Ishikawa (cell line): ENCODE measurements at regions not wholly inside any gene's neighbourhood (a gene's known extent, or its start where the extent isn't known, plus 50 kb on each side); places are given as distances from the start of the nearest gene placed in this dataset.

Experiments
- CEBPB ChIP-seq: IDR thresholded peaks from 2 replicates; pipeline ENCODE4 v1.6.1; 2012
- CREB1 ChIP-seq: IDR thresholded peaks from 2 replicates; pipeline ENCODE4 v1.6.1; 2012; ENCODE audit warnings: low read depth
- EGR1 ChIP-seq: IDR thresholded peaks from 2 replicates; pipeline ENCODE4 v1.6.1; 2012
- EP300 ChIP-seq: IDR thresholded peaks from 2 replicates; pipeline ENCODE4 v1.6.1; 2012; ENCODE audit warnings: borderline replicate concordance
- FOXM1 ChIP-seq: IDR thresholded peaks from 2 replicates; pipeline ENCODE4 v1.6.1; 2012; ENCODE audit warnings: low read depth, borderline replicate concordance
- NFIC ChIP-seq: IDR thresholded peaks from 2 replicates; pipeline ENCODE4 v1.6.1; 2012
- RAD21 ChIP-seq: IDR thresholded peaks from 2 replicates; pipeline ENCODE4 v1.6.1; 2012; ENCODE audit warnings: low read depth
- REST ChIP-seq: IDR thresholded peaks from 2 replicates; pipeline ENCODE4 v1.6.1; 2012; ENCODE audit warnings: low read depth, mild to moderate bottlenecking
- TAF1 ChIP-seq: IDR thresholded peaks from 2 replicates; pipeline ENCODE4 v1.6.1; 2012; ENCODE audit warnings: low read depth, mild to moderate bottlenecking
- TCF12 ChIP-seq: IDR thresholded peaks from 2 replicates; pipeline ENCODE4 v1.6.1; 2012; ENCODE audit warnings: low read depth
- TEAD4 ChIP-seq: IDR thresholded peaks from 2 replicates; pipeline ENCODE4 v1.6.1; 2012
- YY1 ChIP-seq: IDR thresholded peaks from 2 replicates; pipeline ENCODE4 v1.6.1; 2012; ENCODE audit warnings: low read depth
- ZBTB7A ChIP-seq: IDR thresholded peaks from 2 replicates; pipeline ENCODE4 v1.6.1; 2012; ENCODE audit warnings: low read depth
- TF ChIP-seq, protein P1 (sequence below): IDR thresholded peaks from 2 replicates; pipeline ENCODE4 v1.6.1; 2012
- TF ChIP-seq, protein P2 (sequence below): IDR thresholded peaks from 2 replicates; pipeline ENCODE4 v1.6.1; 2012

- TF ChIP-seq EGR1, result no peak
- TF ChIP-seq NFIC, result no peak
- TF ChIP-seq YY1, result no peak
- TF ChIP-seq REST, result no peak
- no peak for TF ChIP-seq ZBTB7A
- TF ChIP-seq, protein P1, sequence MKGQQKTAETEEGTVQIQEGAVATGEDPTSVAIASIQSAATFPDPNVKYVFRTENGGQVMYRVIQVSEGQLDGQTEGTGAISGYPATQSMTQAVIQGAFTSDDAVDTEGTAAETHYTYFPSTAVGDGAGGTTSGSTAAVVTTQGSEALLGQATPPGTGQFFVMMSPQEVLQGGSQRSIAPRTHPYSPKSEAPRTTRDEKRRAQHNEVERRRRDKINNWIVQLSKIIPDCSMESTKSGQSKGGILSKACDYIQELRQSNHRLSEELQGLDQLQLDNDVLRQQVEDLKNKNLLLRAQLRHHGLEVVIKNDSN, result no peak
- no peak for TF ChIP-seq CREB1
- TF ChIP-seq TAF1, result no peak
- no peak for TF ChIP-seq RAD21
- TF ChIP-seq EP300, result no peak
- TF ChIP-seq, protein P2, sequence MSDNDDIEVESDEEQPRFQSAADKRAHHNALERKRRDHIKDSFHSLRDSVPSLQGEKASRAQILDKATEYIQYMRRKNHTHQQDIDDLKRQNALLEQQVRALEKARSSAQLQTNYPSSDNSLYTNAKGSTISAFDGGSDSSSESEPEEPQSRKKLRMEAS, result no peak
- TF ChIP-seq CEBPB, result no peak
- no peak for TF ChIP-seq TCF12
- no peak for TF ChIP-seq TEAD4
- no peak for TF ChIP-seq FOXM1
These were observed 131.9 kb downstream of the MAP3K7 start for GRCh38 chr6:90454836-90455427.

DNA sequence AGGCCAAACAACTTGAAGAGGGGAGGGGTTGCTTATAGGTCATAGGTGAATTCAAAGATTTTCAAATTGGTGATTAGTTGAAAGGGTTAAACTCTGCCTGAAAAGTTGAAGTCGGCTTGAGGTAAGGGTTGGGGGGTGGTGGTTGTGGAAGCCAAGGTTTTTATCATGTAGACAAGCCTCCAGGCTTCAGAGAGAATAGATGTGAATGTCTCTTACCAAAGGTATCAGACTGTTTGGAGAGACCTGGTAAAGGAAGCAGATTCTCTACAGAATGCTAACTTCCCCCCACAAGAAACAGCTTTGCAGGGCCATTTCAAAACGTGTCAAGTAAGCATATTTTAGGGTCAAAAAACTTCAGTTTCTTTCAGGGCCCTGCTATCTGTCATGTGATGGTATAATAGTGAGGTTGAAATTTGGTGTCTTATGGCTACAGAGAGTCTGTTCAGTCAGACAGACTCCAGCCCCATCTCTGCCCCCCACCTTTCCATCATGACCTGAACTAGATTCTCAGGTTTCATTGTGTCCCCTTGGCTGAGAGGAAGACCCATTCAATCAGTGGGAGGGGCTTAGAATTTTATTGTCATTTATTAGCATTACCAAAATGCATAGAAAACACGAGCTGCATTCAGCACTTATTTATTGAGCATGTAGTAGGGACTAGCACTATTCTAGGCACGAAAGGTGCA, 136.5 kb downstream of the MAP3K7 start:
- TF ChIP-seq TAF1 (0 out of 2 replicates have a peak, but pooled peaks have one; percentile 1), NFIC (no peak)

- TF ChIP-seq TEAD4, result no peak
- TF ChIP-seq, protein P2, result no peak
- no peak for TF ChIP-seq TCF12
- no peak for TF ChIP-seq ZBTB7A
- no peak for TF ChIP-seq YY1
- TF ChIP-seq TAF1, result no peak
- TF ChIP-seq CREB1, result no peak
- TF ChIP-seq EP300, result no peak
- no peak for TF ChIP-seq REST
- no peak for TF ChIP-seq CEBPB
- TF ChIP-seq, protein P1, result no peak
- TF ChIP-seq EGR1, result no peak
- no peak for TF ChIP-seq RAD21
- no peak for TF ChIP-seq FOXM1
These were observed 137.6 kb downstream of the MAP3K7 start for GRCh38 chr6:90449311-90449710.

GRCh38 chr6:90448836-90449235, 138.0 kb downstream of the MAP3K7 start:
- no peak for TF ChIP-seq EP300

DNA sequence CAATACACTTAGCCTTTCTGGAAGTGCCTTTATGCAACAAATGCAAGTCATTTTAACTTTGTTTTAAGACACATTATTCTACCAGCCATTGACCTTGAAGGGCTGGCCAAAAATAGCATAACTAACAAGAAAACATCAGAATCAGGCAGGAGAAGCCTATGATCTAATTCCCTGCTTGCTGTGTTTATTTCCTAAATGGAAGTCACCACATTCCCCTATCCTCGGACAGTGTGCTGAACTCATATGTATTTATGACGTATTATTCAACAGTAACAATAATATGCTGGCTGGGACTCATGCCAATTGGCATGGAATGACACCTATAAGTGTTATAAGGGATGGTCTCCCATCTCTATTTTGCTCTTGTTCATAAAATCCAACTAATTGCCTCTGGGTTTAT, 140.7 kb downstream of the MAP3K7 start:
- TF ChIP-seq REST (no peak), FOXM1 (no peak), EGR1 (no peak)
